ENCODE measurements at regions not wholly inside any gene's neighbourhood (a gene's known extent, or its start where the extent isn't known, plus 50 kb on each side); places are given as distances from the start of the nearest gene placed in this dataset.

GRCh38 chr13:70908795-70909194 is 800.5 kb upstream of the KLHL1 start:
- no peaks in the 10 kb centered on the region for H3K9me3 ChIP-seq
- H3K4me3 ChIP-seq (ENCODE audit: control insufficient read depth in 1 of 2, extremely low read depth in 1 of 2, low read length in 1 of 2), result no peak overlapping the region
- H3K27ac ChIP-seq (ENCODE audit: low read length), result no peak overlapping the region
- Mint-ChIP-seq H3K4me3 (no peak overlapping the region), H3K27ac (no peak overlapping the region), H3K4me1 (no peaks in the 10 kb centered on the region), H3K9me3 (peaks cover 0 to 19% (median 2%) of the 10 kb centered on the region in 3 donors), H3K36me3 (no peaks in the 10 kb centered on the region), H3K27me3 (no peaks in the 10 kb centered on the region)
- H3K4me1 ChIP-seq (ENCODE audit: control insufficient read depth in 1 of 2, extremely low read depth in 1 of 2, insufficient read depth in 2 of 2, low read length in 2 of 2), result no peaks in the 10 kb centered on the region
- CTCF ChIA-PET, result no interaction called here
- DNase-seq (no peak), ATAC-seq (replicated peaks in 1 of 4) (no peak)
- POLR2A ChIA-PET, result no interaction called here
- WGBS (ENCODE audit: insufficient coverage), result 100% methylated on average over 1 of the region's 3 CpGs
- no peaks in the 10 kb centered on the region for H3K36me3 ChIP-seq (ENCODE audit: control insufficient read depth in 2 of 2, extremely low read depth in 1 of 2, insufficient read depth in 1 of 2, low read length in 1 of 2)
- no peaks in the 10 kb centered on the region for H3K27me3 ChIP-seq (replicated peaks in 1 of 2; ENCODE audit: control insufficient read depth in 2 of 2, extremely low read depth in 1 of 2, insufficient read depth in 2 of 2, low read length in 1 of 2)

- no CpG with 5 or more reads among the region's 2 CpGs for WGBS (ENCODE audit: insufficient coverage)
- Mint-ChIP-seq H3K27ac (no peak overlapping the region), H3K27me3 (no peaks in the 10 kb centered on the region), H3K36me3 (no peaks in the 10 kb centered on the region), H3K4me3 (no peak overlapping the region), H3K9me3 (peaks cover 0 to 22% (median 7%) of the 10 kb centered on the region in 3 donors), H3K4me1 (no peaks in the 10 kb centered on the region)
- Histone ChIP-seq H3K9me3 (no peaks in the 10 kb centered on the region), H3K4me3 (ENCODE audit: control insufficient read depth in 1 of 2, extremely low read depth in 1 of 2, low read length in 1 of 2) (no peak overlapping the region), H3K36me3 (ENCODE audit: control insufficient read depth in 2 of 2, extremely low read depth in 1 of 2, insufficient read depth in 1 of 2, low read length in 1 of 2) (no peaks in the 10 kb centered on the region), H3K27ac (ENCODE audit: low read length) (no peak overlapping the region), H3K27me3 (replicated peaks in 1 of 2; ENCODE audit: control insufficient read depth in 2 of 2, extremely low read depth in 1 of 2, insufficient read depth in 2 of 2, low read length in 1 of 2) (no peaks in the 10 kb centered on the region), H3K4me1 (ENCODE audit: control insufficient read depth in 1 of 2, extremely low read depth in 1 of 2, insufficient read depth in 2 of 2, low read length in 2 of 2) (no peaks in the 10 kb centered on the region)
- ChIA-PET CTCF (no interaction called here), POLR2A (no interaction called here)
- DNase-seq (no peak), ATAC-seq (replicated peaks in 1 of 4) (no peak)
Measured at GRCh38 chr13:70905035-70905434, 796.8 kb upstream of the KLHL1 start.

GRCh38 chr13:70896136-70896535 is 787.9 kb upstream of the KLHL1 start:
- CTCF ChIA-PET, result no interaction called here
- H3K27ac Mint-ChIP-seq, result no peak overlapping the region
- POLR2A ChIA-PET, result no interaction called here

GRCh38 chr13:70895599-70895998 is 787.3 kb upstream of the KLHL1 start:
- Mint-ChIP-seq H3K9me3 (peaks cover 0 to 4% (median 0%) of the 10 kb centered on the region in 3 donors), H3K27me3 (no peaks in the 10 kb centered on the region), H3K4me1 (no peaks in the 10 kb centered on the region), H3K4me3 (no peak overlapping the region), H3K27ac (no peak overlapping the region), H3K36me3 (no peaks in the 10 kb centered on the region)
- H3K4me1 ChIP-seq (ENCODE audit: control insufficient read depth in 1 of 2, extremely low read depth in 1 of 2, insufficient read depth in 2 of 2, low read length in 2 of 2), result no peaks in the 10 kb centered on the region
- WGBS (ENCODE audit: insufficient coverage), result 33% methylated on average over 1 of the region's 3 CpGs
- no peaks in the 10 kb centered on the region for H3K36me3 ChIP-seq (ENCODE audit: control insufficient read depth in 2 of 2, extremely low read depth in 1 of 2, insufficient read depth in 1 of 2, low read length in 1 of 2)
- no peaks in the 10 kb centered on the region for H3K27me3 ChIP-seq (replicated peaks in 1 of 2; ENCODE audit: control insufficient read depth in 2 of 2, extremely low read depth in 1 of 2, insufficient read depth in 2 of 2, low read length in 1 of 2)
- CTCF ChIA-PET, result no interaction called here
- no peaks in the 10 kb centered on the region for H3K9me3 ChIP-seq
- no peak overlapping the region for H3K27ac ChIP-seq (ENCODE audit: low read length)
- DNase-seq (no peak), ATAC-seq (replicated peaks in 1 of 4) (no peak)
- H3K4me3 ChIP-seq (ENCODE audit: control insufficient read depth in 1 of 2, extremely low read depth in 1 of 2, low read length in 1 of 2), result no peak overlapping the region
- POLR2A ChIA-PET, result no interaction called here

More at GRCh38 chr13:70896136-70896535, 787.9 kb upstream of the KLHL1 start:
- H3K4me3 Mint-ChIP-seq, result no peak overlapping the region
- H3K27me3 Mint-ChIP-seq, result no peaks in the 10 kb centered on the region
- ATAC-seq (replicated peaks in 1 of 4) (no peak), DNase-seq (no peak)
- Histone ChIP-seq H3K27me3 (replicated peaks in 1 of 2; ENCODE audit: control insufficient read depth in 2 of 2, extremely low read depth in 1 of 2, insufficient read depth in 2 of 2, low read length in 1 of 2) (no peaks in the 10 kb centered on the region), H3K36me3 (ENCODE audit: control insufficient read depth in 2 of 2, extremely low read depth in 1 of 2, insufficient read depth in 1 of 2, low read length in 1 of 2) (no peaks in the 10 kb centered on the region), H3K4me1 (ENCODE audit: control insufficient read depth in 1 of 2, extremely low read depth in 1 of 2, insufficient read depth in 2 of 2, low read length in 2 of 2) (no peaks in the 10 kb centered on the region), H3K9me3 (no peaks in the 10 kb centered on the region), H3K27ac (ENCODE audit: low read length) (no peak overlapping the region), H3K4me3 (ENCODE audit: control insufficient read depth in 1 of 2, extremely low read depth in 1 of 2, low read length in 1 of 2) (no peak overlapping the region)
- H3K36me3 Mint-ChIP-seq, result no peaks in the 10 kb centered on the region
- H3K4me1 Mint-ChIP-seq, result no peaks in the 10 kb centered on the region
- H3K9me3 Mint-ChIP-seq, result peaks cover 0 to 4% (median 0%) of the 10 kb centered on the region in 3 donors

- DNase-seq (no peak), ATAC-seq (replicated peaks in 1 of 4) (no peak)
- Mint-ChIP-seq H3K4me3 (no peak overlapping the region), H3K36me3 (no peaks in the 10 kb centered on the region), H3K27me3 (no peaks in the 10 kb centered on the region), H3K9me3 (peaks cover 0 to 4% (median 0%) of the 10 kb centered on the region in 3 donors), H3K27ac (no peak overlapping the region), H3K4me1 (no peaks in the 10 kb centered on the region)
- H3K36me3 ChIP-seq (ENCODE audit: control insufficient read depth in 2 of 2, extremely low read depth in 1 of 2, insufficient read depth in 1 of 2, low read length in 1 of 2), result no peaks in the 10 kb centered on the region
- no CpG with 5 or more reads among the region's 1 CpG for WGBS (ENCODE audit: insufficient coverage)
- CTCF ChIA-PET, result no interaction called here
- H3K4me3 ChIP-seq (ENCODE audit: control insufficient read depth in 1 of 2, extremely low read depth in 1 of 2, low read length in 1 of 2), result no peak overlapping the region
- H3K9me3 ChIP-seq, result no peaks in the 10 kb centered on the region
- no peaks in the 10 kb centered on the region for H3K27me3 ChIP-seq (replicated peaks in 1 of 2; ENCODE audit: control insufficient read depth in 2 of 2, extremely low read depth in 1 of 2, insufficient read depth in 2 of 2, low read length in 1 of 2)
- H3K27ac ChIP-seq (ENCODE audit: low read length), result no peak overlapping the region
- no peaks in the 10 kb centered on the region for H3K4me1 ChIP-seq (ENCODE audit: control insufficient read depth in 1 of 2, extremely low read depth in 1 of 2, insufficient read depth in 2 of 2, low read length in 2 of 2)
- POLR2A ChIA-PET, result no interaction called here
Measured at GRCh38 chr13:70894258-70894657, 786.0 kb upstream of the KLHL1 start.

- ChIA-PET CTCF (no interaction called here), POLR2A (no interaction called here)
- no peak for DNase-seq
- H3K4me1 Mint-ChIP-seq, result no peaks in the 10 kb centered on the region
- H3K4me3 Mint-ChIP-seq, result no peak overlapping the region
- Histone ChIP-seq H3K4me3 (ENCODE audit: control insufficient read depth in 1 of 2, extremely low read depth in 1 of 2, low read length in 1 of 2) (no peak overlapping the region), H3K27me3 (replicated peaks in 1 of 2; ENCODE audit: control insufficient read depth in 2 of 2, extremely low read depth in 1 of 2, insufficient read depth in 2 of 2, low read length in 1 of 2) (no peaks in the 10 kb centered on the region), H3K9me3 (no peaks in the 10 kb centered on the region), H3K36me3 (ENCODE audit: control insufficient read depth in 2 of 2, extremely low read depth in 1 of 2, insufficient read depth in 1 of 2, low read length in 1 of 2) (no peaks in the 10 kb centered on the region), H3K4me1 (ENCODE audit: control insufficient read depth in 1 of 2, extremely low read depth in 1 of 2, insufficient read depth in 2 of 2, low read length in 2 of 2) (no peaks in the 10 kb centered on the region), H3K27ac (ENCODE audit: low read length) (no peak overlapping the region)
- H3K27ac Mint-ChIP-seq, result no peak overlapping the region
- WGBS (ENCODE audit: insufficient coverage), result no CpG with 5 or more reads among the region's 1 CpG
- H3K36me3 Mint-ChIP-seq, result no peaks in the 10 kb centered on the region
- H3K27me3 Mint-ChIP-seq, result no peaks in the 10 kb centered on the region
- peaks cover 0 to 5% (median 1%) of the 10 kb centered on the region in 3 donors for H3K9me3 Mint-ChIP-seq
- ATAC-seq (replicated peaks in 1 of 4), result no peak
Measured at GRCh38 chr13:70893832-70894231, 785.6 kb upstream of the KLHL1 start.

- Mint-ChIP-seq H3K4me1 (no peaks in the 10 kb centered on the region), H3K4me3 (no peak overlapping the region), H3K9me3 (peaks cover 7 to 11% (median 10%) of the 10 kb centered on the region in 3 donors), H3K27ac (no peak overlapping the region), H3K36me3 (no peaks in the 10 kb centered on the region), H3K27me3 (no peaks in the 10 kb centered on the region)
- H3K4me3 ChIP-seq (ENCODE audit: control insufficient read depth in 1 of 2, extremely low read depth in 1 of 2, low read length in 1 of 2), result no peak overlapping the region
- no peaks in the 10 kb centered on the region for H3K9me3 ChIP-seq
- no peaks in the 10 kb centered on the region for H3K36me3 ChIP-seq (ENCODE audit: control insufficient read depth in 2 of 2, extremely low read depth in 1 of 2, insufficient read depth in 1 of 2, low read length in 1 of 2)
- ATAC-seq (replicated peaks in 1 of 4) (no peak), DNase-seq (no peak)
- H3K27me3 ChIP-seq (replicated peaks in 1 of 2; ENCODE audit: control insufficient read depth in 2 of 2, extremely low read depth in 1 of 2, insufficient read depth in 2 of 2, low read length in 1 of 2), result no peaks in the 10 kb centered on the region
- H3K4me1 ChIP-seq (ENCODE audit: control insufficient read depth in 1 of 2, extremely low read depth in 1 of 2, insufficient read depth in 2 of 2, low read length in 2 of 2), result no peaks in the 10 kb centered on the region
- no peak overlapping the region for H3K27ac ChIP-seq (ENCODE audit: low read length)
- ChIA-PET CTCF (no interaction called here), POLR2A (no interaction called here)
Measured at GRCh38 chr13:70890289-70890688, 782.0 kb upstream of the KLHL1 start.
